ENCODE measurements at regions not wholly inside any gene's neighbourhood (a gene's known extent, or its start where the extent isn't known, plus 50 kb on each side); places are given as distances from the start of the nearest gene placed in this dataset.

GRCh38 chr10:91149550-91149949, 70.9 kb upstream of the PCGF5 start:
- no peaks in the 10 kb centered on the region for H3K27me3 ChIP-seq (replicated peaks; ENCODE audit: control insufficient read depth, insufficient read depth, low read length)
- no peak for DNase-seq (ENCODE audit: extremely low read depth, insufficient read length)
- H3K4me3 ChIP-seq (replicated peaks; ENCODE audit: low read depth, low read length): no peak overlapping the region
- no peaks in the 10 kb centered on the region for H3K36me3 ChIP-seq (ENCODE audit: control insufficient read depth, insufficient read depth, low read length)
- no peak for TF ChIP-seq CTCF (IDR thresholded peaks at IDR 0.05; ENCODE audit: insufficient read depth, low read length, poor library complexity, severe bottlenecking)

GRCh38 chr10:91150631-91151030, 69.8 kb upstream of the PCGF5 start:
- no peak for DNase-seq (ENCODE audit: extremely low read depth, insufficient read length)
- TF ChIP-seq CTCF (IDR thresholded peaks at IDR 0.05; ENCODE audit: insufficient read depth, low read length, poor library complexity, severe bottlenecking): no peak
- Histone ChIP-seq H3K36me3 (ENCODE audit: control insufficient read depth, insufficient read depth, low read length) (no peaks in the 10 kb centered on the region), H3K27me3 (replicated peaks; ENCODE audit: control insufficient read depth, insufficient read depth, low read length) (no peaks in the 10 kb centered on the region), H3K4me3 (replicated peaks; ENCODE audit: low read depth, low read length) (no peak overlapping the region)

- no peaks in the 10 kb centered on the region for H3K27me3 ChIP-seq (replicated peaks; ENCODE audit: control insufficient read depth, insufficient read depth, low read length)
- DNase-seq (ENCODE audit: extremely low read depth, insufficient read length): no peak
- TF ChIP-seq CTCF (IDR thresholded peaks at IDR 0.05; ENCODE audit: insufficient read depth, low read length, poor library complexity, severe bottlenecking): no peak
- H3K4me3 ChIP-seq (replicated peaks; ENCODE audit: low read depth, low read length): no peak overlapping the region
- no peaks in the 10 kb centered on the region for H3K36me3 ChIP-seq (ENCODE audit: control insufficient read depth, insufficient read depth, low read length)
Observed at GRCh38 chr10:91153508-91153907, 67.0 kb upstream of the PCGF5 start.

GRCh38 chr10:91154842-91155241, 65.6 kb upstream of the PCGF5 start:
- no peak for DNase-seq (ENCODE audit: extremely low read depth, insufficient read length)
- no peak overlapping the region for H3K4me3 ChIP-seq (replicated peaks; ENCODE audit: low read depth, low read length)
- no peaks in the 10 kb centered on the region for H3K27me3 ChIP-seq (replicated peaks; ENCODE audit: control insufficient read depth, insufficient read depth, low read length)
- no peak for TF ChIP-seq CTCF (IDR thresholded peaks at IDR 0.05; ENCODE audit: insufficient read depth, low read length, poor library complexity, severe bottlenecking)
- H3K36me3 ChIP-seq (ENCODE audit: control insufficient read depth, insufficient read depth, low read length): no peaks in the 10 kb centered on the region

- H3K4me3 ChIP-seq (replicated peaks; ENCODE audit: low read depth, low read length): no peak overlapping the region
- no peak for TF ChIP-seq CTCF (IDR thresholded peaks at IDR 0.05; ENCODE audit: insufficient read depth, low read length, poor library complexity, severe bottlenecking)
- H3K36me3 ChIP-seq (ENCODE audit: control insufficient read depth, insufficient read depth, low read length): no peaks in the 10 kb centered on the region
- no peak for DNase-seq (ENCODE audit: extremely low read depth, insufficient read length)
- no peaks in the 10 kb centered on the region for H3K27me3 ChIP-seq (replicated peaks; ENCODE audit: control insufficient read depth, insufficient read depth, low read length)
Observed at GRCh38 chr10:91156196-91156595, 64.3 kb upstream of the PCGF5 start.

- Histone ChIP-seq H3K4me3 (replicated peaks; ENCODE audit: low read depth, low read length) (no peak overlapping the region), H3K27me3 (replicated peaks; ENCODE audit: control insufficient read depth, insufficient read depth, low read length) (no peaks in the 10 kb centered on the region), H3K36me3 (ENCODE audit: control insufficient read depth, insufficient read depth, low read length) (no peaks in the 10 kb centered on the region)
- no peak for TF ChIP-seq CTCF (IDR thresholded peaks at IDR 0.05; ENCODE audit: insufficient read depth, low read length, poor library complexity, severe bottlenecking)
- no peak for DNase-seq (ENCODE audit: extremely low read depth, insufficient read length)
Observed at GRCh38 chr10:91159254-91159783, 61.1 kb upstream of the PCGF5 start.
